ENCODE measurements at regions not wholly inside any gene's neighbourhood (a gene's known extent, or its start where the extent isn't known, plus 50 kb on each side); places are given as distances from the start of the nearest gene placed in this dataset.

DNA sequence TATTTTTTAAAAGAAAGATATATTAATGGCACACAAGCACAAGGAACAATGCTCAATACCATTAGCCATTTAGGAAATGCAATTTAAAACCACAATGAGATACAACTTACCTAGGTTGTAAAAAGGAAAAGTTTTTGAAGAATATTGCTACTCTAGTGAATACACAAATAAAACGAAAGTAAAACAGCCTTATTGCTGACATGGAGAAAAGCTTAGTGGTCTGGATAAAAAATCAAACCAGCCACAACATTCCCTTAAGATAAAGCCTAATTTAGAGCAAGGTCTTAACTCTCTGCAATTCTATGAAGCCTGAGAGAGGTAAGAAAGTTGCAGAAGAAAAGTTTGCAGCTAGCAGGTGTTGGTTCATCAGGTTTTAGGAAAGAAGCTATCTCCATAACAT lies 892.7 kb upstream of the ALCAM start:
- TF ChIP-seq, protein P1, sequence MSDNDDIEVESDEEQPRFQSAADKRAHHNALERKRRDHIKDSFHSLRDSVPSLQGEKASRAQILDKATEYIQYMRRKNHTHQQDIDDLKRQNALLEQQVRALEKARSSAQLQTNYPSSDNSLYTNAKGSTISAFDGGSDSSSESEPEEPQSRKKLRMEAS (IDR thresholded peaks at IDR 0.05): no peak
- TF ChIP-seq, protein P2, sequence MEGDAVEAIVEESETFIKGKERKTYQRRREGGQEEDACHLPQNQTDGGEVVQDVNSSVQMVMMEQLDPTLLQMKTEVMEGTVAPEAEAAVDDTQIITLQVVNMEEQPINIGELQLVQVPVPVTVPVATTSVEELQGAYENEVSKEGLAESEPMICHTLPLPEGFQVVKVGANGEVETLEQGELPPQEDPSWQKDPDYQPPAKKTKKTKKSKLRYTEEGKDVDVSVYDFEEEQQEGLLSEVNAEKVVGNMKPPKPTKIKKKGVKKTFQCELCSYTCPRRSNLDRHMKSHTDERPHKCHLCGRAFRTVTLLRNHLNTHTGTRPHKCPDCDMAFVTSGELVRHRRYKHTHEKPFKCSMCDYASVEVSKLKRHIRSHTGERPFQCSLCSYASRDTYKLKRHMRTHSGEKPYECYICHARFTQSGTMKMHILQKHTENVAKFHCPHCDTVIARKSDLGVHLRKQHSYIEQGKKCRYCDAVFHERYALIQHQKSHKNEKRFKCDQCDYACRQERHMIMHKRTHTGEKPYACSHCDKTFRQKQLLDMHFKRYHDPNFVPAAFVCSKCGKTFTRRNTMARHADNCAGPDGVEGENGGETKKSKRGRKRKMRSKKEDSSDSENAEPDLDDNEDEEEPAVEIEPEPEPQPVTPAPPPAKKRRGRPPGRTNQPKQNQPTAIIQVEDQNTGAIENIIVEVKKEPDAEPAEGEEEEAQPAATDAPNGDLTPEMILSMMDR (IDR thresholded peaks at IDR 0.05): no peak
- TF ChIP-seq CHD2 (IDR thresholded peaks at IDR 0.05; ENCODE audit: low read length, partially characterized antibody) (no peak), POLR2A (IDR thresholded peaks at IDR 0.05; ENCODE audit: low read length) (no peak), KDM1A (IDR thresholded peaks at IDR 0.05; ENCODE audit: low read depth) (no peak), JUN (IDR thresholded peaks at IDR 0.05) (no peak), GATA3 (IDR thresholded peaks at IDR 0.05; ENCODE audit: borderline replicate concordance) (no peak), FOSL2 (IDR thresholded peaks at IDR 0.05) (no peak), FOSL2 (CRISPR knock-in tag; IDR thresholded peaks at IDR 0.05) (no peak), POLR2AphosphoS2 (conservative IDR thresholded peaks at IDR 0.05; ENCODE audit: low read length) (no peak)
- TF ChIP-seq, protein P3, sequence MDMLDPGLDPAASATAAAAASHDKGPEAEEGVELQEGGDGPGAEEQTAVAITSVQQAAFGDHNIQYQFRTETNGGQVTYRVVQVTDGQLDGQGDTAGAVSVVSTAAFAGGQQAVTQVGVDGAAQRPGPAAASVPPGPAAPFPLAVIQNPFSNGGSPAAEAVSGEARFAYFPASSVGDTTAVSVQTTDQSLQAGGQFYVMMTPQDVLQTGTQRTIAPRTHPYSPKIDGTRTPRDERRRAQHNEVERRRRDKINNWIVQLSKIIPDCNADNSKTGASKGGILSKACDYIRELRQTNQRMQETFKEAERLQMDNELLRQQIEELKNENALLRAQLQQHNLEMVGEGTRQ (IDR thresholded peaks at IDR 0.05): no peak

Data from A549 (cell line).